ENCODE measurements at regions not wholly inside any gene's neighbourhood (a gene's known extent, or its start where the extent isn't known, plus 50 kb on each side); places are given as distances from the start of the nearest gene placed in this dataset.
"Not testable (repeated sequence)": the region's sequence is repeated elsewhere in the genome, so short reads cannot be mapped to it uniquely, and the experiment has no call there.

- no peak for DNase-seq
- no peaks in the 10 kb centered on the region for H3K36me3 Mint-ChIP-seq
- CTCF ChIA-PET = no interaction called here
- no peak overlapping the region for H3K27ac Mint-ChIP-seq
- peaks cover 1% of the 10 kb centered on the region for H3K9me3 Mint-ChIP-seq
- H3K4me3 Mint-ChIP-seq = no peak overlapping the region
- peaks cover 4% of the 10 kb centered on the region for H3K4me1 Mint-ChIP-seq
- H3K27me3 Mint-ChIP-seq = no peaks in the 10 kb centered on the region
Observed at GRCh38 chr2:36302911-36303310, 52.7 kb upstream of the CRIM1 start.

- H3K27ac Mint-ChIP-seq = no peak overlapping the region
- peaks cover 4% of the 10 kb centered on the region for H3K4me1 Mint-ChIP-seq
- CTCF ChIA-PET = no interaction called here
- no peaks in the 10 kb centered on the region for H3K36me3 Mint-ChIP-seq
- H3K27me3 Mint-ChIP-seq = no peaks in the 10 kb centered on the region
- peaks cover 1% of the 10 kb centered on the region for H3K9me3 Mint-ChIP-seq
- H3K4me3 Mint-ChIP-seq = no peak overlapping the region
- no peak for DNase-seq
Observed at GRCh38 chr2:36301843-36302242, 53.7 kb upstream of the CRIM1 start.

- H3K4me1 Mint-ChIP-seq = peaks cover 4% of the 10 kb centered on the region
Observed at GRCh38 chr2:36300697-36301096, 54.9 kb upstream of the CRIM1 start.

GRCh38 chr2:36296798-36297197, 58.8 kb upstream of the CRIM1 start:
- Mint-ChIP-seq H3K4me3 (no peak overlapping the region), H3K27me3 (no peaks in the 10 kb centered on the region), H3K27ac (no peak overlapping the region), H3K9me3 (no peaks in the 10 kb centered on the region), H3K4me1 (peaks cover 2% of the 10 kb centered on the region), H3K36me3 (no peaks in the 10 kb centered on the region)
- DNase-seq = no peak
- CTCF ChIA-PET = no interaction called here

More at GRCh38 chr2:36300697-36301096, 54.9 kb upstream of the CRIM1 start:
- H3K9me3 Mint-ChIP-seq = peaks cover 1% of the 10 kb centered on the region
- no peak overlapping the region for H3K4me3 Mint-ChIP-seq
- H3K27ac Mint-ChIP-seq = no peak overlapping the region
- no peaks in the 10 kb centered on the region for H3K27me3 Mint-ChIP-seq
- H3K36me3 Mint-ChIP-seq = no peaks in the 10 kb centered on the region
- no peak for DNase-seq
- CTCF ChIA-PET = no interaction called here

GRCh38 chr2:36294316-36294721, 61.3 kb upstream of the CRIM1 start:
- H3K9me3 Mint-ChIP-seq = no peaks in the 10 kb centered on the region
- H3K36me3 Mint-ChIP-seq = no peaks in the 10 kb centered on the region
- no peaks in the 10 kb centered on the region for H3K4me1 Mint-ChIP-seq
- H3K4me3 Mint-ChIP-seq = no peak overlapping the region
- CTCF ChIA-PET = no interaction called here
- no peak overlapping the region for H3K27ac Mint-ChIP-seq
- DNase-seq = no peak
- H3K27me3 Mint-ChIP-seq = no peaks in the 10 kb centered on the region

- H3K9me3 Mint-ChIP-seq = no peaks in the 10 kb centered on the region
- CTCF ChIA-PET = no interaction called here
- no peak overlapping the region for H3K27ac Mint-ChIP-seq
- no peak for DNase-seq
- H3K4me3 Mint-ChIP-seq = no peak overlapping the region
- no peaks in the 10 kb centered on the region for H3K4me1 Mint-ChIP-seq
- peaks cover 5% of the 10 kb centered on the region for H3K27me3 Mint-ChIP-seq
- H3K36me3 Mint-ChIP-seq = no peaks in the 10 kb centered on the region
Observed at GRCh38 chr2:36290306-36290856, 65.2 kb upstream of the CRIM1 start.

- no peak for DNase-seq
- Mint-ChIP-seq H3K27ac (no peak overlapping the region), H3K36me3 (no peaks in the 10 kb centered on the region), H3K4me1 (no peaks in the 10 kb centered on the region), H3K27me3 (peaks cover 5% of the 10 kb centered on the region), H3K9me3 (no peaks in the 10 kb centered on the region), H3K4me3 (no peak overlapping the region)
- CTCF ChIA-PET = interaction anchor here (0.9 kb wide), 1 partner anchor 12 kb away, joined by 3 read pairs; no protein-coding TSS in a partner anchor
Observed at GRCh38 chr2:36289731-36290130, 65.8 kb upstream of the CRIM1 start.

- no peak overlapping the region for H3K4me3 Mint-ChIP-seq
- no peaks in the 10 kb centered on the region for H3K4me1 Mint-ChIP-seq
- peaks cover 5% of the 10 kb centered on the region for H3K27me3 Mint-ChIP-seq
- CTCF ChIA-PET = no interaction called here
- peaks cover 6% of the 10 kb centered on the region for H3K9me3 Mint-ChIP-seq
- H3K36me3 Mint-ChIP-seq = no peaks in the 10 kb centered on the region
- no peak for DNase-seq
- H3K27ac Mint-ChIP-seq = no peak overlapping the region
Observed at GRCh38 chr2:36287363-36288275, 68.0 kb upstream of the CRIM1 start.

- H3K27me3 Mint-ChIP-seq, CTCF ChIA-PET, H3K27ac Mint-ChIP-seq, H3K4me1 Mint-ChIP-seq, H3K4me3 Mint-ChIP-seq, DNase-seq, H3K36me3 Mint-ChIP-seq: not testable (repeated sequence)
- peaks cover 14% of the 10 kb centered on the region for H3K9me3 Mint-ChIP-seq
Observed at GRCh38 chr2:36279506-36279905, 76.1 kb upstream of the CRIM1 start.

GRCh38 chr2:36277881-36278523, 77.6 kb upstream of the CRIM1 start:
- no peak overlapping the region for H3K4me3 Mint-ChIP-seq
- no peaks in the 10 kb centered on the region for H3K27me3 Mint-ChIP-seq
- no peaks in the 10 kb centered on the region for H3K36me3 Mint-ChIP-seq
- no peak for DNase-seq
- CTCF ChIA-PET = interaction anchor here (0.8 to 1.0 kb wide), 3 partner anchors 8 to 12 kb away, joined by 3 read pairs; no protein-coding TSS in a partner anchor
- no peak overlapping the region for H3K27ac Mint-ChIP-seq
- no peaks in the 10 kb centered on the region for H3K4me1 Mint-ChIP-seq
- H3K9me3 Mint-ChIP-seq = peaks cover 8% of the 10 kb centered on the region

- no peaks in the 10 kb centered on the region for H3K36me3 Mint-ChIP-seq
- H3K4me3 Mint-ChIP-seq = no peak overlapping the region
- CTCF ChIA-PET = interaction anchor here (0.8 to 0.9 kb wide), 2 partner anchors 9 to 12 kb away, joined by 3 read pairs; no protein-coding TSS in a partner anchor
- H3K27ac Mint-ChIP-seq = no peak overlapping the region
- H3K4me1 Mint-ChIP-seq = no peaks in the 10 kb centered on the region
- H3K27me3 Mint-ChIP-seq = no peaks in the 10 kb centered on the region
- DNase-seq = no peak
- peaks cover 8% of the 10 kb centered on the region for H3K9me3 Mint-ChIP-seq
Observed at GRCh38 chr2:36277146-36277808, 78.3 kb upstream of the CRIM1 start.

GRCh38 chr2:36271266-36271665, 84.3 kb upstream of the CRIM1 start:
- no peak for DNase-seq
- H3K9me3 Mint-ChIP-seq = peaks cover 17% of the 10 kb centered on the region
- H3K4me1 Mint-ChIP-seq = peaks cover 12% of the 10 kb centered on the region
- CTCF ChIA-PET = no interaction called here
- peaks cover 11% of the 10 kb centered on the region for H3K36me3 Mint-ChIP-seq
- no peak overlapping the region for H3K4me3 Mint-ChIP-seq
- H3K27ac Mint-ChIP-seq = no peak overlapping the region
- H3K27me3 Mint-ChIP-seq = peaks cover 7% of the 10 kb centered on the region

- CTCF ChIA-PET = no interaction called here
- H3K9me3 Mint-ChIP-seq = peaks cover 19% of the 10 kb centered on the region
- H3K27ac Mint-ChIP-seq = no peak overlapping the region
- H3K4me3 Mint-ChIP-seq = no peak overlapping the region
- peaks cover 12% of the 10 kb centered on the region for H3K4me1 Mint-ChIP-seq
- H3K36me3 Mint-ChIP-seq = peaks cover 11% of the 10 kb centered on the region
- H3K27me3 Mint-ChIP-seq = peaks cover 12% of the 10 kb centered on the region
- DNase-seq = no peak
Observed at GRCh38 chr2:36270758-36271157, 84.8 kb upstream of the CRIM1 start.

GRCh38 chr2:36267194-36267593, 88.4 kb upstream of the CRIM1 start:
- CTCF ChIA-PET = no interaction called here
- Mint-ChIP-seq H3K9me3 (peaks cover 19% of the 10 kb centered on the region), H3K4me3 (no peak overlapping the region), H3K27me3 (peaks cover 16% of the 10 kb centered on the region), H3K36me3 (peaks cover 11% of the 10 kb centered on the region), H3K4me1 (peaks cover 12% of the 10 kb centered on the region), H3K27ac (no peak overlapping the region)
- DNase-seq = no peak

Data from activated naive CD4-positive, alpha-beta T cell treated with anti-CD3 and anti-CD28 coated beads, Interleukin-2, amount 10 ng/mL, durations not matched to agents 7 days and 5 days (primary cell).